Adrenal gland (tissue), 9 donors: ENCODE measurements at regions not wholly inside any gene's neighbourhood (a gene's known extent, or its start where the extent isn't known, plus 50 kb on each side); places are given as distances from the start of the nearest gene placed in this dataset.
A peak's percentile ranks its signal among the peaks of the same experiment; 100 is the strongest.

Experiments
- DNase-seq, 7 donors: peaks; one replicate each; pipeline ENCODE4 v3.0.0-alpha.2; 2019 to 2020
- H3K27ac ChIP-seq, 5 donors: fragments of 200-600 bp; sonication (generic) in 4 of 5; 1 replicate in 3 of 5; 2 replicates in 2 of 5; pipeline versions ENCODE4 v1.5.1 to v1.8.0; 2016 to 2020; ENCODE audit warnings: mild to moderate bottlenecking in 1 of 5
- H3K27me3 ChIP-seq: fragments of 200-600 bp; 2 replicates; pipeline ENCODE4 v1.8.0; 2021
- H3K36me3 ChIP-seq, 2 donors: fragments of 200-600 bp; replicated peaks in 1 of 2; 1 replicate in 1 of 2; 2 replicates in 1 of 2; pipeline versions ENCODE4 v1.5.1 to v1.8.0; 2018 to 2022
- H3K4me1 ChIP-seq, 2 donors: fragments of 200-600 bp; replicated peaks in 1 of 2; 1 replicate in 1 of 2; 2 replicates in 1 of 2; pipeline versions ENCODE4 v1.5.1 to v1.8.0; 2018 to 2021
- H3K4me3 ChIP-seq, 4 donors: fragments of 200-600 bp; sonication (generic) in 3 of 4; one replicate each; pipeline ENCODE4 v1.5.1; 2016 to 2018
- H3K9me3 ChIP-seq, 3 donors: fragments of 200-600 bp; sonication (generic) in 1 of 3; replicated peaks in 1 of 3; 1 replicate in 2 of 3; 2 replicates in 1 of 3; pipeline versions ENCODE4 v1.5.1 to v1.8.0; 2016 to 2021
- POLR2A ChIP-seq, 2 donors: fragments of 450-650 bp; IDR thresholded peaks; one replicate each; pipeline ENCODE4 v1.6.1; 2017; ENCODE audit warnings: antibody characterized with exemption in 2 of 2, mild to moderate bottlenecking in 2 of 2, moderate library complexity in 1 of 2
- WGBS, 4 donors: extraction: QIAGEN DNeasy Blood & Tissue Kit in 2 of 4; methylation state at CpG; one replicate each; pipeline versions ENCODE4 v1.1.5 to v1.1.7; 2013 to 2017; 5-methylcytosine and 5-hydroxymethylcytosine counted together
- intact Hi-C, 2 donors: fragments of 100-400 bp; cut with DNase I; formaldehyde crosslinking; loops; one replicate each; pipeline versions ENCODE4 v1.14.1 to v1.15.0; 2022 to 2023
- TF ChIP-seq, protein P1 (sequence below), 6 experiments: fragments of 450-650 bp in 4 of 6; fragments of 200-600 bp in 2 of 6; sonication (generic) in 1 of 6; IDR thresholded peaks; 1 replicate in 5 of 6; 2 replicates in 1 of 6; pipeline versions ENCODE4 v1.5.1 to v1.8.0; 2016 to 2021; ENCODE audit warnings: antibody characterized with exemption in 6 of 6, mild to moderate bottlenecking in 2 of 6, moderate library complexity in 1 of 6
- donor health status: healthy with polysubstance abuse.
- donor health status: Bipolar disorder and iron deficiency.
- donor health status: DM: yes; HTN: yes; CAD: no.
- donor health status: DM: no; HTN: no; CAD: no.
- donor health status: DM: no; HTN: no; CAD: no.

- intact Hi-C loops: no loop called here
- H3K27me3 ChIP-seq: no peaks in the 10 kb centered on the region
- TF ChIP-seq POLR2A (IDR thresholded peaks at IDR 0.05): no peak
- TF ChIP-seq, protein P1, sequence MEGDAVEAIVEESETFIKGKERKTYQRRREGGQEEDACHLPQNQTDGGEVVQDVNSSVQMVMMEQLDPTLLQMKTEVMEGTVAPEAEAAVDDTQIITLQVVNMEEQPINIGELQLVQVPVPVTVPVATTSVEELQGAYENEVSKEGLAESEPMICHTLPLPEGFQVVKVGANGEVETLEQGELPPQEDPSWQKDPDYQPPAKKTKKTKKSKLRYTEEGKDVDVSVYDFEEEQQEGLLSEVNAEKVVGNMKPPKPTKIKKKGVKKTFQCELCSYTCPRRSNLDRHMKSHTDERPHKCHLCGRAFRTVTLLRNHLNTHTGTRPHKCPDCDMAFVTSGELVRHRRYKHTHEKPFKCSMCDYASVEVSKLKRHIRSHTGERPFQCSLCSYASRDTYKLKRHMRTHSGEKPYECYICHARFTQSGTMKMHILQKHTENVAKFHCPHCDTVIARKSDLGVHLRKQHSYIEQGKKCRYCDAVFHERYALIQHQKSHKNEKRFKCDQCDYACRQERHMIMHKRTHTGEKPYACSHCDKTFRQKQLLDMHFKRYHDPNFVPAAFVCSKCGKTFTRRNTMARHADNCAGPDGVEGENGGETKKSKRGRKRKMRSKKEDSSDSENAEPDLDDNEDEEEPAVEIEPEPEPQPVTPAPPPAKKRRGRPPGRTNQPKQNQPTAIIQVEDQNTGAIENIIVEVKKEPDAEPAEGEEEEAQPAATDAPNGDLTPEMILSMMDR (IDR thresholded peaks at IDR 0.05): no peak
- no peak overlapping the region for H3K27ac ChIP-seq
- H3K4me3 ChIP-seq: no peak overlapping the region
- no peaks in the 10 kb centered on the region for H3K9me3 ChIP-seq
- H3K36me3 ChIP-seq: no peaks in the 10 kb centered on the region
- peaks cover 0 to 8% of the 10 kb centered on the region in 2 donors for H3K4me1 ChIP-seq
- WGBS, 4 donors: 82 to 86% (median 86%) methylated on average over 6 of the region's 6 CpGs
- DNase-seq: no peak
Observed at GRCh38 chr15:62541846-62542245, 376.8 kb upstream of the C2CD4B start.

DNA sequence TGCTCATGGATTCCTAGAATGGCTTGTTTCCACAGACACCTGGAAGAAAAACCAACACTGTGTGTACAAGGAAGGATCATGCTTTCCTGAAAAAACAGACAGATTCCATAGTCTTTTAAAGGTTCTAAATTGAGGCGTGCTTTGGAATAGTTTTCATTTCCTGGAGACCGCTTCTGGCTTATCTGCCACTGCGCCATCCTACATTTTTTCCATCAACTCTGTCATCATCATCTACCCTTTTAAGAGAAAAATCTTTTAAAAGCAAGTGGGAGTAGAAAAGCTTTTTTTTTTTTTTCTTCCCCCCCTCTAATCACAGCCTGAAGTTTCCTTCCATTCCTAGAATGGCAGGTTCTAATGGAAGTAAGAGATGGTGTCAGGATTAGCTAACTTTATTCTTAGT lies 379.4 kb upstream of the C2CD4B start:
- intact Hi-C loops: no loop called here
- no peaks in the 10 kb centered on the region for H3K9me3 ChIP-seq
- H3K27me3 ChIP-seq: no peaks in the 10 kb centered on the region
- DNase-seq: no peak
- no peaks in the 10 kb centered on the region for H3K36me3 ChIP-seq
- H3K4me1 ChIP-seq: peaks cover 0 to 8% of the 10 kb centered on the region in 2 donors
- H3K4me3 ChIP-seq: no peak overlapping the region
- no peak overlapping the region for H3K27ac ChIP-seq
- 90 to 94% (median 92%) methylated on average over 3 of the region's 3 CpGs for WGBS, 4 donors
- TF ChIP-seq POLR2A (IDR thresholded peaks at IDR 0.05): no peak
- TF ChIP-seq, protein P1 (IDR thresholded peaks at IDR 0.05): no peak

DNA sequence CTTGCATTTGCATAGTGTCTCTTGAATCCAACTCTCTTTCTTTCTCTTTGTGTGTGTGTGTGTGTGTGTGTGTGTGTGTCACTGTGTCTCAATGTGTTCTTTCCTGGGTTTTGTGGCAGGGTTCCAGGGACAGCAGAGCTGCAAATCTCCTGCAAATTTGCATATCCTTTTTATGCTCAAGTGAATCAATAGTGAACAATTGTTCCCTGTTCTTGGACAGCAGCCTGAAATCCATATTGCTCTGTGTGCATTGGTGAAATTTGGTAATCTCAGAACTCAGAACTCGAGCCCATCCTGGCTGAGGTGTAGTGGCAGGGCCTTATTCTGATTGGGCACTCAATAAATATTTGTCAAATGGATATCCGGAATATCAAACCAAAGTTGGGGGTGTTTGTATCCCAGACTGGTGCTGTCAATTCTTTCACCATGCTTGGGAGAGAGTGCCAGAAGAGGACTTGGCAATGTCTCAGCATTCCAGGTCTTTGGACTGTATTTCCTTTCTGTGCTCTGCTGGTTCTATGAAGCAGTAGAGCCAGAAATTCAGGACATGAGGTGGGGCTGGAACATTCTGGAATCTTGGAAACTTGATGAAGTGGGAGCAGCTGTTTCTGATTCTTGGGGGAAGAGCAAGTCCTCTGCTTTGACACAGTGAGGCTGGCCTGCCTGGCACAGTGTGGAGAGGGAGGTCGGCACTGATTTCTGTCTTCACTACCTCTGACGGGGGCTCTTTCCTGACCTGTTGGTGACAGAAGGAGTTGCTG lies 380.6 kb upstream of the C2CD4B start:
- peak overlapping the region in 2 of 5 donors; percentile 15 to 72 for H3K27ac ChIP-seq
- H3K4me1 ChIP-seq: peaks cover 0 to 8% of the 10 kb centered on the region in 2 donors
- no peaks in the 10 kb centered on the region for H3K27me3 ChIP-seq
- peak in 5 of 7 donors; percentile 19 to 65 (median 22) for DNase-seq
- intact Hi-C loops: no loop called here
- no peaks in the 10 kb centered on the region for H3K36me3 ChIP-seq
- TF ChIP-seq, protein P1 (IDR thresholded peaks at IDR 0.05): no peak
- no peak for TF ChIP-seq POLR2A (IDR thresholded peaks at IDR 0.05)
- 57 to 70% (median 64%) methylated on average over 4 of the region's 4 CpGs for whole genome bisulfite sequencing, 4 donors
- H3K4me3 ChIP-seq: no peak overlapping the region
- H3K9me3 ChIP-seq: no peaks in the 10 kb centered on the region

DNA sequence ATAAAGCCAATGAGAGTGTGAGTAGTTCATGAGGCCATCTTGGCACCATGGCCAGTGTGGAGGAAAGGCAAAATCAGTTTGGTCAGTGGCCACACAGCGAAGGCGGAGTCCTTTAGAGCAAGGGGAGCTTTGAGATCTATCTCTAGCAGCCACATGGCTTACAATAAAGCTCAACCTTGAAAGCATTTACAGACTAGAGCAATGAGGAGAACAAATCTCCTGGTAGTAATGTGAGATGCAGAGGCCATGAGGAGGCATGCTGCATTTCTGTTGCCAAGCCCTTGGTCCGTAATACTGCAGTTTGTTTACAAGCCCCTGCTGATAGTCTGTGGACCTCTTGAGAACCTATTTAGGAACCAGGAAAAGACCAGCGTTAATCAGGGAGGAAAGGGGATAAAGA lies 381.5 kb upstream of the C2CD4B start:
- H3K4me1 ChIP-seq: peaks cover 0 to 8% of the 10 kb centered on the region in 2 donors
- DNase-seq: no peak
- H3K27me3 ChIP-seq: no peaks in the 10 kb centered on the region
- TF ChIP-seq, protein P1 (IDR thresholded peaks at IDR 0.05): no peak
- no peak for TF ChIP-seq POLR2A (IDR thresholded peaks at IDR 0.05)
- H3K4me3 ChIP-seq: no peak overlapping the region
- H3K36me3 ChIP-seq: no peaks in the 10 kb centered on the region
- intact Hi-C loops: no loop called here
- 75 to 85% (median 80%) methylated on average over 4 of the region's 4 CpGs for WGBS, 4 donors
- peak overlapping the region in 1 of 5 donors; percentile 72 for H3K27ac ChIP-seq
- H3K9me3 ChIP-seq: no peaks in the 10 kb centered on the region
